Activated B cell treated with CpG ODN at 0.5 μM for 24 hours (primary cell): ENCODE measurements at regions not wholly inside any gene's neighbourhood (a gene's known extent, or its start where the extent isn't known, plus 50 kb on each side); places are given as distances from the start of the nearest gene placed in this dataset.

Experiments used
- ATAC-seq: fragments of 200-7000 bp; cut with Tn5 transposase; one replicate; pipeline ENCODE4 v1.10.0; 2021; ENCODE audit warnings: low read depth, mild to moderate bottlenecking, moderate library complexity
- CTCF ChIA-PET: fragments of 350-600 bp; sonication (Branson Sonifier 250); formaldehyde crosslinking; loops from one replicate; lab custom pipeline; 2021; ENCODE audit warnings: antibody characterized with exemption; lab: Charles Lee
- POLR2A ChIA-PET: fragments of 350-600 bp; sonication (Branson Sonifier 250); formaldehyde crosslinking; loops from one replicate; lab custom pipeline; 2021; ENCODE audit warnings: antibody characterized with exemption; lab: Charles Lee
- DNase-seq: peaks from one replicate; pipeline ENCODE4 v3.0.0; 2022
- H3K27ac Mint-ChIP-seq: one replicate; pipeline ENCODE4 v1.8.0; 2020; ENCODE audit warnings: mixed read lengths
- H3K27me3 Mint-ChIP-seq: one replicate; pipeline ENCODE4 v1.8.0; 2021; ENCODE audit warnings: mixed read lengths
- H3K36me3 Mint-ChIP-seq: one replicate; pipeline ENCODE4 v1.8.0; 2021; ENCODE audit warnings: low read depth, mixed read lengths
- H3K4me1 Mint-ChIP-seq: one replicate; pipeline ENCODE4 v1.8.0; 2021; ENCODE audit warnings: mixed read lengths
- H3K4me3 Mint-ChIP-seq: one replicate; pipeline ENCODE4 v1.8.0; 2020; ENCODE audit warnings: mild to moderate bottlenecking, mixed read lengths
- H3K9me3 Mint-ChIP-seq: one replicate; pipeline ENCODE4 v1.8.0; 2020; ENCODE audit warnings: mixed read lengths
- intact Hi-C: fragments of 100-400 bp; cut with micrococcal nuclease; formaldehyde crosslinking; loops from one replicate; pipeline ENCODE4 v1.15.1; 2024
- TF ChIP-seq, protein P1 (sequence below): fragments of 200-600 bp; IDR thresholded peaks from one replicate; pipeline ENCODE4 v1.8.0; 2022; ENCODE audit warnings: antibody characterized with exemption, mild to moderate bottlenecking

- TF ChIP-seq, protein P1, sequence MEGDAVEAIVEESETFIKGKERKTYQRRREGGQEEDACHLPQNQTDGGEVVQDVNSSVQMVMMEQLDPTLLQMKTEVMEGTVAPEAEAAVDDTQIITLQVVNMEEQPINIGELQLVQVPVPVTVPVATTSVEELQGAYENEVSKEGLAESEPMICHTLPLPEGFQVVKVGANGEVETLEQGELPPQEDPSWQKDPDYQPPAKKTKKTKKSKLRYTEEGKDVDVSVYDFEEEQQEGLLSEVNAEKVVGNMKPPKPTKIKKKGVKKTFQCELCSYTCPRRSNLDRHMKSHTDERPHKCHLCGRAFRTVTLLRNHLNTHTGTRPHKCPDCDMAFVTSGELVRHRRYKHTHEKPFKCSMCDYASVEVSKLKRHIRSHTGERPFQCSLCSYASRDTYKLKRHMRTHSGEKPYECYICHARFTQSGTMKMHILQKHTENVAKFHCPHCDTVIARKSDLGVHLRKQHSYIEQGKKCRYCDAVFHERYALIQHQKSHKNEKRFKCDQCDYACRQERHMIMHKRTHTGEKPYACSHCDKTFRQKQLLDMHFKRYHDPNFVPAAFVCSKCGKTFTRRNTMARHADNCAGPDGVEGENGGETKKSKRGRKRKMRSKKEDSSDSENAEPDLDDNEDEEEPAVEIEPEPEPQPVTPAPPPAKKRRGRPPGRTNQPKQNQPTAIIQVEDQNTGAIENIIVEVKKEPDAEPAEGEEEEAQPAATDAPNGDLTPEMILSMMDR, result no peak
- Mint-ChIP-seq H3K27me3 (no peaks in the 10 kb centered on the region), H3K4me3 (no peak overlapping the region), H3K9me3 (no peaks in the 10 kb centered on the region), H3K36me3 (no peaks in the 10 kb centered on the region), H3K27ac (no peak overlapping the region), H3K4me1 (no peaks in the 10 kb centered on the region)
- no peak for ATAC-seq
- no peak for DNase-seq
- ChIA-PET POLR2A (no interaction called here), CTCF (no interaction called here)
- intact Hi-C loops, result no loop called here
Measured at GRCh38 chr18:26703170-26703930, 155.0 kb upstream of the KCTD1 start.

DNA sequence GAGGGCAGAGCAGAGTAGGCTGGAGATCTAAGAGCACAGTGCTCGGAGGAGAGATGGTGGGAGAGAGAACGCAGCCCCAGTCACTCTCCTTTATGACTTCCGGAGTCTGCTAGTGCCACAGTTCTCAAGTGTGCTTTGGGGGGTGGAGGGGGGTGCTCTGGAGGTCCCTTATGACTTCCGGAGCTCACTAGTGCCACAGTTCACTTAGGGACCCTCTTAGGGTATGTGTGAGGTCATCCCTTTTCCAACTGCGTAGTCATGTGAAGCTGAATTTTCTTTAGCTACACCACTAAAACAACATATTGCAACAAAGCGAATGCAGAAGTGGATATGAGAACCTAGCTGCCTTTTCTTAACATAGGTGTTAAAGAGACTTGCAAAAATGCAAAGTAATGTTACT is 153.7 kb upstream of the KCTD1 start:
- no peak for ATAC-seq
- TF ChIP-seq, protein P1, result no peak
- H3K36me3 Mint-ChIP-seq, result no peaks in the 10 kb centered on the region
- POLR2A ChIA-PET, result no interaction called here
- no peak for DNase-seq
- CTCF ChIA-PET, result no interaction called here
- no peak overlapping the region for H3K27ac Mint-ChIP-seq
- no peak overlapping the region for H3K4me3 Mint-ChIP-seq
- H3K27me3 Mint-ChIP-seq, result no peaks in the 10 kb centered on the region
- no peaks in the 10 kb centered on the region for H3K4me1 Mint-ChIP-seq
- no peaks in the 10 kb centered on the region for H3K9me3 Mint-ChIP-seq
- intact Hi-C loops, result no loop called here

DNA sequence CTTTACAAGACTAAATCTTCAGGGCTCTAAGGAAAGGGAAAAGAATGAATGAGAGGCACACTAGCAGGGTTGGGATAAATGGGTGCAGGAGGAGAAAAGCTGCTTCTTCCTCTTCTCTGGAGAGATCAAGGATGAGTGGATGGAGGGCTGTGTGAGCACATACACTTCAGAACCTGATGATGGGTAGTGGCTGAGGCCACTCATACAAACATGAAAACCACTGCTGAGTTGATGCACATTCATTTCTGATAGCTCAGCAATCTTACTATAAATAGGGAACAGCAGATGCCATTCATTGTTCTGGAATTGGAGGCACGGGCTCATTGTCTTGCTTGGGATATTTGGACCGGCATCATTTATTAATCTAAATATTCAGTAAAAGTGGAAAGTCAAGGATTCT is 152.4 kb upstream of the KCTD1 start:
- H3K36me3 Mint-ChIP-seq, result no peaks in the 10 kb centered on the region
- CTCF ChIA-PET, result no interaction called here
- H3K27me3 Mint-ChIP-seq, result no peaks in the 10 kb centered on the region
- intact Hi-C loops, result no loop called here
- POLR2A ChIA-PET, result no interaction called here
- H3K27ac Mint-ChIP-seq, result no peak overlapping the region
- H3K4me3 Mint-ChIP-seq, result no peak overlapping the region
- H3K9me3 Mint-ChIP-seq, result no peaks in the 10 kb centered on the region
- TF ChIP-seq, protein P1, result no peak
- DNase-seq, result no peak
- no peak for ATAC-seq
- H3K4me1 Mint-ChIP-seq, result no peaks in the 10 kb centered on the region

DNA sequence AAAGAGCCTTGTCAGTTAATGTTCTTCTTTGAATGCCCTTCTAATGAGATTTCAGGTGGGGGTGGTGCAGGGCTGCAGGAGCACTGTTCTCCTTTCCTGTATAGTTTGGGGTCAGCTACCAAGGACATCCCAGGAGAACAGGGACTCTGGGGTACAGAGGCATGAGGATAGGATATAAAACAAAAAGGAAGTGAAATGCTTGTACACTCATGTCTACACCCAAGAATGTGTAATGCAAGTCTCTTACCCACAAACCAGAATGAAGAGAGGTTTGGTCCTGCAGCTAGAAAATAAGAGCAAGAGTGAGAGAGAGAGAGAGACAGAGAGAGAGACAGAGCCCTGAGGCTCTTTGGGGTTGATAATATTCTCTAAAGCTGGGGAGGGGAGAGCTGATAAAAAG is 151.8 kb upstream of the KCTD1 start:
- no peak for DNase-seq
- Mint-ChIP-seq H3K4me3 (no peak overlapping the region), H3K36me3 (no peaks in the 10 kb centered on the region), H3K27ac (no peak overlapping the region), H3K4me1 (no peaks in the 10 kb centered on the region), H3K9me3 (no peaks in the 10 kb centered on the region), H3K27me3 (no peaks in the 10 kb centered on the region)
- intact Hi-C loops, result no loop called here
- TF ChIP-seq, protein P1, result no peak
- no peak for ATAC-seq
- ChIA-PET CTCF (no interaction called here), POLR2A (no interaction called here)

DNA sequence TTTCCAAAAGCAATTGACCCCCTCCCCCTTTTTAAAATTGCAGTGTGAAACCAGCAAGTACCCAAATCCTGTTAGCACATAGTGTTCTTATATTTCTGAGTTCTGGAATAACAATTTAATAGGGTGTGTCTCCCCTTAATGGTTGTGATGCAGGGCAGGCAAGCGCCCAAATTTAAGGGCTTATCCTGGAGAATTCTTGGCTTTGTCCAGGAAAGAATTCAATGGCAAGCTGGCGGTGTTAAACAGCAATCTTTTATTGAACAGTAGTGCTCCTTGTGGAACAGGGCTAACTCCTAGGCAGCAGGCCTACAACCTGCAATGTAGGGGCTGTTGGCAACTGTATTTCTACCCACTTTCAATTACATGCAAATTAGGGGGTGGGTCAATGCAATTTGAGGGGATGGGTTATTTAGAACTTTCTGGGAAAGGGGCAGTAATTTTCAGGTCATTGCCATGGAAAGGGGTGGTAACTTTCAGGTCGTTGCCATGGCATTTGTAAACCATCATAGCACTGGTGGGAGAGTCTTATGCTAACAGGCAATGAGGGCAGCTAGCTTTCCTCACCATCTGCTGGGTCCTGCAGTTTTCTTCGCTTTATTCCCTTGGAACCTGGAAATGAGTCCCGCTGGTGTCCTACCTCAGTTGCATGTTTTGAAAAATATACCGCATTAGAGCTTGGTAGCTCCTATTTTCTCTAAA is 149.0 kb upstream of the KCTD1 start:
- DNase-seq (no peak), ATAC-seq (no peak)
- H3K9me3 Mint-ChIP-seq, result peaks cover 6% of the 10 kb centered on the region
- intact Hi-C loops, result no loop called here
- TF ChIP-seq, protein P1, result no peak
- no peak overlapping the region for H3K4me3 Mint-ChIP-seq
- peaks cover 2% of the 10 kb centered on the region for H3K27me3 Mint-ChIP-seq
- CTCF ChIA-PET, result no interaction called here
- POLR2A ChIA-PET, result no interaction called here
- H3K27ac Mint-ChIP-seq, result no peak overlapping the region
- no peaks in the 10 kb centered on the region for H3K4me1 Mint-ChIP-seq
- no peaks in the 10 kb centered on the region for H3K36me3 Mint-ChIP-seq
